ENCODE measurements at regions not wholly inside any gene's neighbourhood (a gene's known extent, or its start where the extent isn't known, plus 50 kb on each side); places are given as distances from the start of the nearest gene placed in this dataset.
"Not testable (repeated sequence)": the region's sequence is repeated elsewhere in the genome, so short reads cannot be mapped to it uniquely, and the experiment has no call there.

DNA sequence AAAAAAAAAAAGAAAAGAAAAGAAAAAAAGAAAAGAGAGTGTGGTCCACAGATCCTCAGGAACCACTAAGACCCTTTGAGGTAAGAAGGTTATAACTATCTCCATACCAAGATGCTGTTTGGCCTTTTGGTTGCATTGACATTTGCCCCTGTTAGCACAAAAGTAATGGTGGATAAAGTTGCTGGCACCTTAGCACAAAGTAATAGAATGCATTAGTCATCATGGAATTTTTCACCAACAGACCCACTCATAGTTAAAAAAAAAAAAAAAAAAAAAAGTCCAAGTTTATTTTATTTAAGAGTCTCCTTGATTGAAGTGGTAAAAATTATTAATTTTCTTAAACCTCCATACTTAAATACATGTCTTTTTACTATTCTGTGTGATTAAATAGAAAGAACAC lies 78.4 kb upstream of the RBPJ start:
- no peak overlapping the region for H3K9ac ChIP-seq (ENCODE audit: low read length)
- no peak overlapping the region for H3K27ac ChIP-seq (ENCODE audit: low read length)
- H3K4me3 ChIP-seq (ENCODE audit: low read length) = no peak overlapping the region
- H3K27me3 ChIP-seq (ENCODE audit: control insufficient read depth, insufficient read depth, low read length) = no peaks in the 10 kb centered on the region
- H3K9me3 ChIP-seq (ENCODE audit: control insufficient read depth, low read depth, low read length) = no peaks in the 10 kb centered on the region
- no peaks in the 10 kb centered on the region for H3K36me3 ChIP-seq (ENCODE audit: control insufficient read depth, low read depth, low read length)
- H3K4me1 ChIP-seq (ENCODE audit: control insufficient read depth, low read depth, low read length) = peaks cover 20% of the 10 kb centered on the region

DNA sequence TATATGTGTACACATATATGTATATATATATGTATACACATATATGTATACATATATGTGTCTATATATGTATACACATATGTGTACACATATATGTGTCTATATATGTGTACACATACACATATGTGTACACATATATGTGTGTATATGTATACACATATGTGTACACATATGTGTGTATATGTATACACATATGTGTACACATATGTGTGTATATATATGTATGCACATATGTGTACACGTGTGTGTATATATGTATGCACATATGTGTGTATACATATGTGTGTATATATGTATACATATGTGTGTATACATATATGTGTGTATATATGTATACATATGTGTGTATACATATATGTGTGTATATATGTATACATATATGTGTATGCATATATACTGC lies 76.7 kb upstream of the RBPJ start:
- not testable (repeated sequence) for H3K9me3 ChIP-seq (ENCODE audit: control insufficient read depth, low read depth, low read length); H3K9ac ChIP-seq (ENCODE audit: low read length); H3K36me3 ChIP-seq (ENCODE audit: control insufficient read depth, low read depth, low read length); H3K4me3 ChIP-seq (ENCODE audit: low read length); H3K27me3 ChIP-seq (ENCODE audit: control insufficient read depth, insufficient read depth, low read length); H3K4me1 ChIP-seq (ENCODE audit: control insufficient read depth, low read depth, low read length); H3K27ac ChIP-seq (ENCODE audit: low read length)

DNA sequence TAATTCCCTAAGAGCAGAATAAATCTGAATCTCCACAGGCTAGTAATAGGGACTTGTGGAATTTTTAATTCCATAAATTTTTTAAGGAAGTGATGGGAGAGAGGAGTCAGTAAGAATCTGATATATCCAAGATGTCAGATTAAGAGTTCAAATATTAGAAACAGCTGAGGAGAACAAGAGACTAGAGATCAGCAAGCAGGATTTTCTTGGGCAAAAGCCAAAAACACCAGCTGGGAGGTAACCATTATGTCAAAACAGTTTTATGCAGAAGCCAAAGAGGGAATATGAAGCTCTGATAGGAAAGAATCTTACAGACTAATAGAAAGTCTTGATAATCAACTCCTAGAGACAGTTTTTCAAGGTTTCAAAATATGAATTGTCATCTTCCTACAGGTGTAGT lies 72.2 kb upstream of the RBPJ start:
- H3K4me3 ChIP-seq (ENCODE audit: low read length) = no peak overlapping the region
- H3K27ac ChIP-seq (ENCODE audit: low read length) = no peak overlapping the region
- no peaks in the 10 kb centered on the region for H3K27me3 ChIP-seq (ENCODE audit: control insufficient read depth, insufficient read depth, low read length)
- H3K9me3 ChIP-seq (ENCODE audit: control insufficient read depth, low read depth, low read length) = no peaks in the 10 kb centered on the region
- no peak overlapping the region for H3K9ac ChIP-seq (ENCODE audit: low read length)
- H3K36me3 ChIP-seq (ENCODE audit: control insufficient read depth, low read depth, low read length) = no peaks in the 10 kb centered on the region
- no peaks in the 10 kb centered on the region for H3K4me1 ChIP-seq (ENCODE audit: control insufficient read depth, low read depth, low read length)

DNA sequence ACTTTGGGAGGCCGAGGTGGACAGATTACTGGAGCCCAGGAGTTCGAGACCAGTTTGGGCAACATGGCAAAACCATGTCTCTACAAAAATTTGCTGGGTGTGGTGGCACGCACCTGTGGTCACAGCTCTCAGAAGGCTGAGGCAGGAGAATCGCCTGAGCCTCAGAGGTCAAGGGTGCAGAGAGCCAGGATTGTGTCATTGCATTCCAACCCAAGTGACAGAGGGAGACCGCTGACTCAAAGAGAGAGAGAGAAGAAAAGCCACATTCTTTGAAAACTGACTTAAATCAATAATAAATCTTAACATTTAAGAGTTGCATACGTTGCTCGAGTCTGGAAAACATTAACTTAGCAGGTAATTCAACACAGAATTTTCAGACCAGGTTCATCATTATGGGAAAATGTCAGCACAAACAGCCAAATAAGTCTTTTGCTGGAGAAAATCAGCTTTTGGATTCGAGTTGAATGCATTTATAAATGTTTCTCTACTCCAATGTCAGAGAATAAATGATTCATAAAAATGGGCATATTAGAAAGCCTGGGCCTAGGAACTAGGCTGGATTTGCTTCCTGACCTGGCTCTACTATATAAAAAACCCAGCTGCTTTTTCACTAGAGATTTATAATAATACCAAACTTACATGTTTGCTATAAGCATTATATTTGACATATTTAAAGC lies 68.3 kb upstream of the RBPJ start:
- H3K9ac ChIP-seq (ENCODE audit: low read length) = no peak overlapping the region
- no peaks in the 10 kb centered on the region for H3K27me3 ChIP-seq (ENCODE audit: control insufficient read depth, insufficient read depth, low read length)
- no peak overlapping the region for H3K4me3 ChIP-seq (ENCODE audit: low read length)
- H3K36me3 ChIP-seq (ENCODE audit: control insufficient read depth, low read depth, low read length) = no peaks in the 10 kb centered on the region
- H3K27ac ChIP-seq (ENCODE audit: low read length) = no peak overlapping the region
- no peaks in the 10 kb centered on the region for H3K9me3 ChIP-seq (ENCODE audit: control insufficient read depth, low read depth, low read length)
- no peaks in the 10 kb centered on the region for H3K4me1 ChIP-seq (ENCODE audit: control insufficient read depth, low read depth, low read length)

DNA sequence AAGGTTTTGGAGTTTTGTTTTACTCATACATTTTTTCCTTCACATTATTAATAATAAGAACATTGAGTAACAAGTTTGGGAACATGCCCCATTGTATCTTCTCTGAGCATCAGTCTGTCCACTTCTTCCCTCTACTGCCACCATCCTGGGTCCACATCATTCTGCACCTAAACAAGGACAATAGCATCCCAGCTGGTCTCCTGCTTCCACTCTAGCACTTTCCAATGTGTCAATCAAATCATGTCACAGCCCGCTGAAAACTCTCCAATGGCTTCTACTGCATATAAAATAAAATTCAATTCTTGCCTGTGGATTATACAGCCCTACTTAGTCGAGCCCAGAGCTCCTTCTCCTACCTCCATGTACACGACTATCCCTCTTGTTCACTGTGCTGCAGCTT lies 66.8 kb upstream of the RBPJ start:
- no peak overlapping the region for H3K27ac ChIP-seq (ENCODE audit: low read length)

DNA sequence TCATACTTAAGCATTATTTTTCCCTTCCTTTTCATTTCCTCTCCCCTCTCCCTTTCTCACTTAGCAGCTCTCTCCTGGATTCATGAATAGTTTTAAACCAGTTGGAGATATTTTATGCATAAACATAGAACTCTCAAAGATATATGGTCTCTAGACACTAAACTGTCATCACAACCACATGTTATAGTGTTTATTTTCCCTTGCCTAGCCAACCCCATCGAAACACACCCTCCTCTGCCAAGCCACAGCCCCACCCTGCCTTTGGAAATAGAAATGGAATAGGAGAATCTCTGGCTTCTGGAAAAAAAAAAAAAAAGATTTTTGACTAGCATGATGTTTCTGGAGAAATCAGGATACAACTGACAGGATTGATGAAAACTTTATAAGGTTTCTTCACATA lies 64.8 kb upstream of the RBPJ start:
- H3K27me3 ChIP-seq (ENCODE audit: control insufficient read depth, insufficient read depth, low read length) = no peaks in the 10 kb centered on the region
- H3K9me3 ChIP-seq (ENCODE audit: control insufficient read depth, low read depth, low read length) = no peaks in the 10 kb centered on the region
- H3K4me3 ChIP-seq (ENCODE audit: low read length) = no peak overlapping the region
- no peak overlapping the region for H3K9ac ChIP-seq (ENCODE audit: low read length)
- H3K27ac ChIP-seq (ENCODE audit: low read length) = no peak overlapping the region
- H3K36me3 ChIP-seq (ENCODE audit: control insufficient read depth, low read depth, low read length) = no peaks in the 10 kb centered on the region
- no peaks in the 10 kb centered on the region for H3K4me1 ChIP-seq (ENCODE audit: control insufficient read depth, low read depth, low read length)

More for the DNA sequence above, 66.8 kb upstream of the RBPJ start:
- Histone ChIP-seq H3K36me3 (ENCODE audit: control insufficient read depth, low read depth, low read length) (no peaks in the 10 kb centered on the region), H3K9ac (ENCODE audit: low read length) (no peak overlapping the region), H3K4me1 (ENCODE audit: control insufficient read depth, low read depth, low read length) (no peaks in the 10 kb centered on the region), H3K9me3 (ENCODE audit: control insufficient read depth, low read depth, low read length) (no peaks in the 10 kb centered on the region), H3K27me3 (ENCODE audit: control insufficient read depth, insufficient read depth, low read length) (no peaks in the 10 kb centered on the region), H3K4me3 (ENCODE audit: low read length) (no peak overlapping the region)

DNA sequence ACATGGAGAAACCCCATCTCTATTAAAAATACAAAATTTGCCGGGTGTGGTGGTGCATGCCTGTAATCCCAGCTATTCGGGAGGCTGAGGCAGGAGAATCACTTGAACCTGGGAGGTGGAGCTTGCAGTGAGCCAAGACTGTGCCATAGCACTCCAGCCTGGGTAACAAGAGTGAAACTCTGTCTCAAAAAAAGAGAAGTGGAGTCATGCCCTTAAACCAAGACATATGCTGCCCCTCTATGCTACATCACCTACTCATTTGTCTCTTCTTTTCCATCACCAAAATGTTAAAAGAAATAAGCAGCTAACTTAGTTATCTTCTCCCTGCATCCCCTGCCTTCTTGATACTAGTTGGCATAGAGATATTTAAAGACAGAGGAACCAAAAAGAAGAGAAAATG lies 63.4 kb upstream of the RBPJ start:
- H3K4me1 ChIP-seq (ENCODE audit: control insufficient read depth, low read depth, low read length); H3K36me3 ChIP-seq (ENCODE audit: control insufficient read depth, low read depth, low read length); H3K4me3 ChIP-seq (ENCODE audit: low read length); H3K9me3 ChIP-seq (ENCODE audit: control insufficient read depth, low read depth, low read length); H3K27me3 ChIP-seq (ENCODE audit: control insufficient read depth, insufficient read depth, low read length); H3K27ac ChIP-seq (ENCODE audit: low read length); H3K9ac ChIP-seq (ENCODE audit: low read length): not testable (repeated sequence)

DNA sequence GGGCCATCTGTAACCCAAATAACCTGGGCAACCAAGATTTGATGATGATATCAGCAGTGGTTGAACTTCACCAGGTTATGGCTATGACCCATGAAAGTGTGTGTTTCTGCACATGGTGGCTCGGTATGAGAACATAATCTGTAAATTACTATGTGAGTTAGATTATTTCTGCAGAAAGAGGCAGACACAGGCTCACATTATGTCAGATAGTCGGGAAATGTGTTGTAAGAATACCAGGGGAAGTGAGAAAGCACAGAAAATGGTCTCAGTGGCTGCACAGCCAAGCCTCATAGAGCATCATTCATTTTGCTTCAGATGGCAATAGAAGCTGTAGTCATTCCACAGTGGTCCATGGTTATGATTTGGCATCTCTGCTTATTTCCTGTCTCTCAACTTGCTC lies 63.0 kb upstream of the RBPJ start:
- no peak overlapping the region for H3K4me3 ChIP-seq (ENCODE audit: low read length)
- H3K4me1 ChIP-seq (ENCODE audit: control insufficient read depth, low read depth, low read length) = no peaks in the 10 kb centered on the region
- no peaks in the 10 kb centered on the region for H3K36me3 ChIP-seq (ENCODE audit: control insufficient read depth, low read depth, low read length)
- no peak overlapping the region for H3K27ac ChIP-seq (ENCODE audit: low read length)
- H3K9me3 ChIP-seq (ENCODE audit: control insufficient read depth, low read depth, low read length) = no peaks in the 10 kb centered on the region
- H3K27me3 ChIP-seq (ENCODE audit: control insufficient read depth, insufficient read depth, low read length) = no peaks in the 10 kb centered on the region
- H3K9ac ChIP-seq (ENCODE audit: low read length) = no peak overlapping the region

DNA sequence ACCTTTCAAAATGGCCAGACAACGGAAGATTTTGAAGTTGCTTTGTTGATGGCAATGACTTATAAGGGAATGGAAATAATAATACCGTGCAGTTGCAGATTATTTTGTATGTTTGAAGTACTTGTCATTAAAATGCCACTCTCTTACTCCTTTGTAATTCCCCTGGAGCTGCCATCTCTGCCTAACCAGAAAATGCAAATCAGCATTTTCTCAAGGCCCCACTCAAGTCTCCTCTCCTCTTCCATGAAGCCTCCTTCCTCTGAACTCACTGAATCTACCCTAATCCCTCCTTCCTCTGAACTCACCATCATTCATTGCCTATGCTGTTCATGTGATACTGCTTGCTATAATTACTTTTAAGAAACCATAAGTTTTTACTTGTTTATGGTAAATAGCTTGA lies 60.2 kb upstream of the RBPJ start:
- Histone ChIP-seq H3K4me3 (ENCODE audit: low read length) (no peak overlapping the region), H3K27me3 (ENCODE audit: control insufficient read depth, insufficient read depth, low read length) (no peaks in the 10 kb centered on the region), H3K9ac (ENCODE audit: low read length) (no peak overlapping the region), H3K9me3 (ENCODE audit: control insufficient read depth, low read depth, low read length) (no peaks in the 10 kb centered on the region), H3K27ac (ENCODE audit: low read length) (no peak overlapping the region), H3K36me3 (ENCODE audit: control insufficient read depth, low read depth, low read length) (no peaks in the 10 kb centered on the region), H3K4me1 (ENCODE audit: control insufficient read depth, low read depth, low read length) (no peaks in the 10 kb centered on the region)

DNA sequence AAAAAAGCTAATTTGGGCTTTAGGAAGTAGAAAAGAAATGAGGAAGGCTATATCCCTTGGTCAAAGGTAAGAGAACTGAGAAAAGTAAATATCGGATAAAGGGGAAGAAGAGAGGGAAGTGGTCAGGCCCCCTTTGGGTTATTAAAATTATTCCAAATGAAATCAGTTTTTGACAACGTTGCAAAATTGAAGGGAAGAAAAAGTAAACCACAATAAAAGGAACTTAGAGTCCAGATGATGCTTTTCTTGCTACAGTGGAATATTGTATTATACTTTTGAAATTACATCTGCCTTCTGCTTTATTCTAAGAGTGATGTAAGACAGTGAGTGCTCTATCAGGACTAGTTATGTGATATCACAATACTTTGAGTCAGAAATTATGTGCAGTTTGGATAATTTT lies 59.4 kb upstream of the RBPJ start:
- no peak overlapping the region for H3K27ac ChIP-seq (ENCODE audit: low read length)
- no peak overlapping the region for H3K9ac ChIP-seq (ENCODE audit: low read length)
- no peaks in the 10 kb centered on the region for H3K36me3 ChIP-seq (ENCODE audit: control insufficient read depth, low read depth, low read length)
- no peak overlapping the region for H3K4me3 ChIP-seq (ENCODE audit: low read length)
- H3K9me3 ChIP-seq (ENCODE audit: control insufficient read depth, low read depth, low read length) = no peaks in the 10 kb centered on the region
- no peaks in the 10 kb centered on the region for H3K4me1 ChIP-seq (ENCODE audit: control insufficient read depth, low read depth, low read length)
- H3K27me3 ChIP-seq (ENCODE audit: control insufficient read depth, insufficient read depth, low read length) = no peaks in the 10 kb centered on the region

DNA sequence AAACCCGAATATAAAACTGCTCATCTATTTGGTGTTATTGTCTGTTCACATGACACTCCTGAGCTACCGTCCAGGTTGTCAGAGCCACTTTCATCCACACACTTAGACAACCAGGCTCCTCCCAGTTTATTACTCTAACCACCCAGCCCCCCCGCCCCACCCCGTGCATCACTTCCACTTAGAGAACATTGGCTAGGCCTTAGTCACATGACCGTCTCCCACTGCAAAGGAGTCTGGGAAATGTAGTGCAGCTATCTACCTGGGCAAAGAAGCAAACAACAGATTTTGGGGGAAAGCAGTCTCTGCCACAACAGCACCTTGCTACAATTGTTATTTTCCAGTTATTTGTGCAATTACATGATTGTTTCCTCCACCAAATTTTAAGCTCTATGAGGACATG lies 57.6 kb upstream of the RBPJ start:
- Histone ChIP-seq H3K4me3 (ENCODE audit: low read length) (no peak overlapping the region), H3K36me3 (ENCODE audit: control insufficient read depth, low read depth, low read length) (no peaks in the 10 kb centered on the region), H3K9ac (ENCODE audit: low read length) (no peak overlapping the region), H3K27ac (ENCODE audit: low read length) (no peak overlapping the region), H3K27me3 (ENCODE audit: control insufficient read depth, insufficient read depth, low read length) (no peaks in the 10 kb centered on the region), H3K4me1 (ENCODE audit: control insufficient read depth, low read depth, low read length) (peaks cover under 1% of the 10 kb centered on the region), H3K9me3 (ENCODE audit: control insufficient read depth, low read depth, low read length) (no peaks in the 10 kb centered on the region)

DNA sequence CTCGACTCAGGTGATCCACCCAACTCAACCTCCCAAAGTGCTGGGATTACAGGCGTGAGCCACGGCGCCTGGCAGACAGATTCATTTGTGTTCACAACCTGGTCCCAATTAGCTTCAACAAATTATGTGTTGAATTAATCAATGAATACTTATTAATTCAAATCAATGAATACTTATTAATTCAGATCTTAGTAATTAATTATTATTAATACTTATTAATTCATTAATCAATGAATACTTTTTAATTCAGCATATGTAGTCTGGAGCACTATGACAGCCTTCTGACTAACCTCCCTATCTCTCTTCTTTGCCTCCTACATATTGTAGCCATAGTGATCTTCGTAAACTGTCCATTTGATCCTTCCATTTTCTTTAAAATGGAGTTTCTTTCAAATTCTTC lies 56.7 kb upstream of the RBPJ start:
- Histone ChIP-seq H3K4me1 (ENCODE audit: control insufficient read depth, low read depth, low read length) (peaks cover 8% of the 10 kb centered on the region), H3K9ac (ENCODE audit: low read length) (no peak overlapping the region), H3K36me3 (ENCODE audit: control insufficient read depth, low read depth, low read length) (no peaks in the 10 kb centered on the region), H3K4me3 (ENCODE audit: low read length) (no peak overlapping the region), H3K9me3 (ENCODE audit: control insufficient read depth, low read depth, low read length) (no peaks in the 10 kb centered on the region), H3K27me3 (ENCODE audit: control insufficient read depth, insufficient read depth, low read length) (no peaks in the 10 kb centered on the region), H3K27ac (ENCODE audit: low read length) (no peak overlapping the region)

All from iPS-18a (cell line).